WTC11 (cell line): ENCODE measurements at regions not wholly inside any gene's neighbourhood (a gene's known extent, or its start where the extent isn't known, plus 50 kb on each side); places are given as distances from the start of the nearest gene placed in this dataset.

Experiments used
- ATAC-seq: fragments of 200-7000 bp; cut with Tn5 transposase; 2 replicates; pipeline ENCODE4 v1.10.0; 2021; ENCODE audit warnings: mild to moderate bottlenecking, moderate library complexity
- CTCF ChIA-PET: fragments of 300-600 bp; sonication (Branson Sonifier 250); formaldehyde crosslinking; loops from one replicate; lab custom pipeline; 2021; ENCODE audit warnings: antibody characterized with exemption; lab: Charles Lee
- POLR2A ChIA-PET: fragments of 350-600 bp; sonication (Branson Sonifier 250); formaldehyde crosslinking; loops from one replicate; lab custom pipeline; 2021; ENCODE audit warnings: antibody characterized with exemption; lab: Charles Lee
- DNase-seq: peaks from one replicate; pipeline ENCODE4 v3.0.0; 2021; ENCODE audit warnings: low spot score
- H3K27ac Mint-ChIP-seq: 2 replicates; pipeline ENCODE4 v1.8.0; 2021; ENCODE audit warnings: mixed read lengths
- H3K27me3 Mint-ChIP-seq: 2 replicates; pipeline ENCODE4 v1.8.0; 2021; ENCODE audit warnings: low read depth, mild to moderate bottlenecking, moderate library complexity, mixed read lengths
- H3K36me3 Mint-ChIP-seq: 2 replicates; pipeline ENCODE4 v1.8.0; 2021; ENCODE audit warnings: mixed read lengths
- H3K4me1 Mint-ChIP-seq: 2 replicates; pipeline ENCODE4 v1.8.0; 2022; ENCODE audit warnings: mixed read lengths
- H3K4me3 Mint-ChIP-seq: 2 replicates; pipeline ENCODE4 v1.8.0; 2021; ENCODE audit warnings: mild to moderate bottlenecking, moderate library complexity, mixed read lengths
- H3K9me3 Mint-ChIP-seq: 2 replicates; pipeline ENCODE4 v1.8.0; 2021; ENCODE audit warnings: mixed read lengths
- CBFB ChIP-seq: sonication (generic); formaldehyde crosslinking; IDR thresholded peaks from 2 replicates; pipeline ENCODE4 v1.8.1; 2022; ENCODE audit warnings: mild to moderate bottlenecking, low read depth, missing genetic modification reagents
- E2F4 ChIP-seq: sonication (generic); formaldehyde crosslinking; IDR thresholded peaks from 2 replicates; pipeline ENCODE4 v1.8.1; 2022; ENCODE audit warnings: low read depth, mild to moderate bottlenecking, moderate library complexity, missing genetic modification reagents, borderline replicate concordance
- EMX1 ChIP-seq: fragments of 250-450 bp; sonication (Bioruptor Pico); IDR thresholded peaks from 2 replicates; pipeline ENCODE4 v1.8.0; 2021; ENCODE audit warnings: mild to moderate bottlenecking
- FOXP1 ChIP-seq: sonication (generic); formaldehyde crosslinking; IDR thresholded peaks from 2 replicates; pipeline ENCODE4 v1.8.0; 2022; ENCODE audit warnings: missing genetic modification reagents, mild to moderate bottlenecking, moderate library complexity, borderline replicate concordance
- GRHL2 ChIP-seq: fragments of 250-450 bp; sonication (Bioruptor Pico); IDR thresholded peaks from 2 replicates; pipeline ENCODE4 v1.8.0; 2022; ENCODE audit warnings: mild to moderate bottlenecking, moderate library complexity; ENCODE audit not compliant: insufficient replicate concordance, severe bottlenecking
- JAZF1 ChIP-seq: fragments of 250-450 bp; sonication (Bioruptor Pico); IDR thresholded peaks from 2 replicates; pipeline ENCODE4 v1.9.0; 2021; ENCODE audit warnings: moderate library complexity, mild to moderate bottlenecking, inconsistent platforms
- JUN ChIP-seq: sonication (generic); formaldehyde crosslinking; IDR thresholded peaks from 2 replicates; pipeline ENCODE4 v1.8.0; 2023; ENCODE audit warnings: mild to moderate bottlenecking, missing genetic modification reagents
- MLX ChIP-seq: sonication (generic); formaldehyde crosslinking; IDR thresholded peaks from 2 replicates; pipeline ENCODE4 v1.8.1; 2023; ENCODE audit warnings: mild to moderate bottlenecking, missing genetic modification reagents, moderate library complexity
- RORB ChIP-seq: fragments of 250-450 bp; sonication (Bioruptor Pico); IDR thresholded peaks from 2 replicates; pipeline ENCODE4 v1.9.0; 2021; ENCODE audit warnings: mild to moderate bottlenecking
- SMAD3 ChIP-seq: sonication (generic); formaldehyde crosslinking; IDR thresholded peaks from 2 replicates; pipeline ENCODE4 v1.8.0; 2022; ENCODE audit warnings: missing genetic modification reagents, mild to moderate bottlenecking, borderline replicate concordance
- TCF7 ChIP-seq: sonication (generic); formaldehyde crosslinking; IDR thresholded peaks from 2 replicates; pipeline ENCODE4 v1.8.0; 2022; ENCODE audit warnings: mild to moderate bottlenecking, low read depth, missing genetic modification reagents, moderate library complexity
- TEAD4 ChIP-seq: sonication (generic); formaldehyde crosslinking; IDR thresholded peaks from 2 replicates; pipeline ENCODE4 v1.8.0; 2022; ENCODE audit warnings: mild to moderate bottlenecking, missing genetic modification reagents
- TP53 ChIP-seq: sonication (generic); formaldehyde crosslinking; IDR thresholded peaks from 2 replicates; pipeline ENCODE4 v1.8.1; 2023; ENCODE audit warnings: mild to moderate bottlenecking, missing genetic modification reagents
- USF2 ChIP-seq: sonication (generic); formaldehyde crosslinking; IDR thresholded peaks from 2 replicates; pipeline ENCODE4 v1.8.1; 2023; ENCODE audit warnings: mild to moderate bottlenecking, missing genetic modification reagents, moderate library complexity
- ZNF232 ChIP-seq: sonication (generic); formaldehyde crosslinking; IDR thresholded peaks from 2 replicates; pipeline ENCODE4 v1.8.0; 2022; ENCODE audit warnings: mild to moderate bottlenecking, missing genetic modification reagents
- ZNF281 ChIP-seq: sonication (generic); formaldehyde crosslinking; IDR thresholded peaks from 2 replicates; pipeline ENCODE4 v1.8.0; 2023; ENCODE audit warnings: mild to moderate bottlenecking, missing genetic modification reagents
- ZNF416 ChIP-seq: fragments of 250-450 bp; sonication (Bioruptor Pico); IDR thresholded peaks from 2 replicates; pipeline ENCODE4 v1.9.0; 2021; ENCODE audit warnings: mild to moderate bottlenecking, inconsistent platforms
- ZNF532 ChIP-seq: fragments of 250-450 bp; sonication (Bioruptor Pico); IDR thresholded peaks from 2 replicates; pipeline ENCODE4 v1.9.0; 2021; ENCODE audit warnings: mild to moderate bottlenecking, borderline replicate concordance

GRCh38 chr20:60453388-60454246, 495.4 kb downstream of the CDH26 start (continued):
- no peak for TF ChIP-seq EMX1 (CRISPR knock-in tag)
- no peak for TF ChIP-seq ZNF532 (CRISPR knock-in tag)
- TF ChIP-seq TP53 (CRISPR knock-in tag) = no peak
- TF ChIP-seq RORB (CRISPR knock-in tag) = no peak
- no peak for TF ChIP-seq JAZF1 (CRISPR knock-in tag)
- no peak for TF ChIP-seq TCF7 (CRISPR knock-in tag)
- TF ChIP-seq USF2 (CRISPR knock-in tag) = no peak
- TF ChIP-seq, all 79 proteins: peak for 0

- ATAC-seq (no peak), DNase-seq (no peak)
- Mint-ChIP-seq H3K4me1 (peaks cover 5% of the 10 kb centered on the region; the same call in 1 of the 2 replicates), H3K9me3 (peaks cover 16% of the 10 kb centered on the region), H3K36me3 (peaks cover 3% of the 10 kb centered on the region; the same call in 1 of the 2 replicates), H3K27me3 (peaks cover 17% of the 10 kb centered on the region), H3K27ac (no peak overlapping the region), H3K4me3 (no peak overlapping the region)
- TF ChIP-seq E2F4 (CRISPR knock-in tag) = no peak
- no peak for TF ChIP-seq TEAD4 (CRISPR knock-in tag)
- TF ChIP-seq GRHL2 (CRISPR knock-in tag) = no peak
- TF ChIP-seq ZNF416 = no peak
- TF ChIP-seq FOXP1 (CRISPR knock-in tag) = no peak
- no peak for TF ChIP-seq CBFB
- TF ChIP-seq SMAD3 (CRISPR knock-in tag) = no peak
- no peak for TF ChIP-seq ZNF281 (CRISPR knock-in tag)
- TF ChIP-seq MLX (CRISPR knock-in tag) = no peak
- TF ChIP-seq JUN = no peak
- no peak for TF ChIP-seq ZNF232 (CRISPR knock-in tag)
- ChIA-PET POLR2A (no interaction called here), CTCF (interaction anchor here (1.1 to 2.0 kb wide), 8 partner anchors 12 to 397 kb away, joined by 3 to 15 read pairs (median 4); no protein-coding TSS in a partner anchor)
Observed at GRCh38 chr20:60454491-60454890, 496.3 kb downstream of the CDH26 start.
